NT2/D1 (cell line): ENCODE measurements at regions not wholly inside any gene's neighbourhood (a gene's known extent, or its start where the extent isn't known, plus 50 kb on each side); places are given as distances from the start of the nearest gene placed in this dataset.

Experiments
- DNase-seq: peaks from one replicate; pipeline ENCODE4 v3.0.0-alpha.2; 2011; ENCODE audit warnings: low read depth, low spot score
- H3K27me3 ChIP-seq: 2 replicates; pipeline ENCODE4 v1.6.0; 2011; ENCODE audit warnings: mild to moderate bottlenecking; ENCODE audit not compliant: insufficient read length, insufficient read depth
- H3K36me3 ChIP-seq: 2 replicates; pipeline ENCODE4 v1.6.1; 2011; ENCODE audit warnings: mild to moderate bottlenecking, low read length, mixed read lengths; ENCODE audit not compliant: insufficient read depth, insufficient read length
- H3K4me1 ChIP-seq: 2 replicates; pipeline ENCODE4 v1.5.1; 2011; ENCODE audit not compliant: insufficient read depth, insufficient read length
- H3K4me3 ChIP-seq: 2 replicates; pipeline ENCODE4 v1.5.1; 2011; ENCODE audit warnings: low read depth; ENCODE audit not compliant: insufficient read length
- H3K9ac ChIP-seq: 2 replicates; pipeline ENCODE4 v1.6.0; 2011; ENCODE audit warnings: low read depth; ENCODE audit not compliant: insufficient read length
- H3K9me3 ChIP-seq: 2 replicates; pipeline ENCODE4 v1.5.1; 2011; ENCODE audit warnings: mild to moderate bottlenecking, low read length; ENCODE audit not compliant: insufficient read depth
- SUZ12 ChIP-seq: IDR thresholded peaks from 2 replicates; pipeline ENCODE4 v1.6.1; 2011; ENCODE audit not compliant: insufficient read length, insufficient read depth; ENCODE audit errors: extremely low read depth
- YY1 ChIP-seq: IDR thresholded peaks from 2 replicates; pipeline ENCODE4 v1.6.1; 2011; ENCODE audit not compliant: insufficient read length, insufficient read depth
- ZNF274 ChIP-seq: IDR thresholded peaks from 2 replicates; pipeline ENCODE4 v1.6.1; 2011; ENCODE audit warnings: mild to moderate bottlenecking, low read depth, low read length

GRCh38 chr21:35236090-35236489, 187.0 kb upstream of the RUNX1 start:
- no peak overlapping the region for H3K9ac ChIP-seq
- no peaks in the 10 kb centered on the region for H3K27me3 ChIP-seq
- peaks cover 4% of the 10 kb centered on the region for H3K4me1 ChIP-seq
- H3K36me3 ChIP-seq: no peaks in the 10 kb centered on the region
- no peak for DNase-seq
- TF ChIP-seq YY1: no peak
- TF ChIP-seq ZNF274: no peak
- no peak for TF ChIP-seq SUZ12
- H3K4me3 ChIP-seq: no peak overlapping the region
- no peaks in the 10 kb centered on the region for H3K9me3 ChIP-seq

GRCh38 chr21:35234725-35235124, 185.6 kb upstream of the RUNX1 start:
- Histone ChIP-seq H3K4me3 (no peak overlapping the region), H3K9ac (no peak overlapping the region), H3K27me3 (no peaks in the 10 kb centered on the region), H3K9me3 (no peaks in the 10 kb centered on the region), H3K36me3 (no peaks in the 10 kb centered on the region), H3K4me1 (peaks cover 1% of the 10 kb centered on the region)
- no peak for TF ChIP-seq YY1
- no peak for TF ChIP-seq ZNF274
- no peak for TF ChIP-seq SUZ12
- no peak for DNase-seq

- no peak for DNase-seq
- H3K9ac ChIP-seq: no peak overlapping the region
- no peaks in the 10 kb centered on the region for H3K9me3 ChIP-seq
- H3K27me3 ChIP-seq: no peaks in the 10 kb centered on the region
- no peaks in the 10 kb centered on the region for H3K36me3 ChIP-seq
- TF ChIP-seq YY1: no peak
- no peak for TF ChIP-seq SUZ12
- no peak for TF ChIP-seq ZNF274
- H3K4me1 ChIP-seq: no peaks in the 10 kb centered on the region
- no peak overlapping the region for H3K4me3 ChIP-seq
Observed at GRCh38 chr21:35233756-35234155, 184.7 kb upstream of the RUNX1 start.

- Histone ChIP-seq H3K27me3 (no peaks in the 10 kb centered on the region), H3K9me3 (no peaks in the 10 kb centered on the region), H3K4me1 (no peaks in the 10 kb centered on the region), H3K9ac (no peak overlapping the region), H3K36me3 (no peaks in the 10 kb centered on the region), H3K4me3 (no peak overlapping the region)
- DNase-seq: peak; percentile 22
- TF ChIP-seq ZNF274 (no peak), YY1 (no peak), SUZ12 (no peak)
Observed at GRCh38 chr21:35232545-35233176, 183.6 kb upstream of the RUNX1 start.

- no peaks in the 10 kb centered on the region for H3K36me3 ChIP-seq
- peaks cover 2% of the 10 kb centered on the region for H3K4me1 ChIP-seq
- no peak overlapping the region for H3K4me3 ChIP-seq
- no peaks in the 10 kb centered on the region for H3K9me3 ChIP-seq
- DNase-seq: no peak
- TF ChIP-seq SUZ12 (no peak), ZNF274 (no peak), YY1 (no peak)
- H3K27me3 ChIP-seq: no peaks in the 10 kb centered on the region
- no peak overlapping the region for H3K9ac ChIP-seq
Observed at GRCh38 chr21:35231090-35231489, 182.0 kb upstream of the RUNX1 start.

- Histone ChIP-seq H3K27me3 (no peaks in the 10 kb centered on the region), H3K9ac (no peak overlapping the region), H3K9me3 (no peaks in the 10 kb centered on the region), H3K4me1 (peaks cover 5% of the 10 kb centered on the region), H3K36me3 (no peaks in the 10 kb centered on the region), H3K4me3 (no peak overlapping the region)
- TF ChIP-seq YY1 (no peak), ZNF274 (no peak), SUZ12 (no peak)
- DNase-seq: no peak
Observed at GRCh38 chr21:35229290-35229689, 180.2 kb upstream of the RUNX1 start.

- Histone ChIP-seq H3K9me3 (no peaks in the 10 kb centered on the region), H3K27me3 (no peaks in the 10 kb centered on the region), H3K4me3 (no peak overlapping the region), H3K4me1 (peaks cover 5% of the 10 kb centered on the region), H3K36me3 (no peaks in the 10 kb centered on the region), H3K9ac (no peak overlapping the region)
- TF ChIP-seq ZNF274 (no peak), SUZ12 (no peak), YY1 (no peak)
- DNase-seq: no peak
Observed at GRCh38 chr21:35227786-35228185, 178.7 kb upstream of the RUNX1 start.
